RPMI8226 (cell line): ENCODE measurements at regions not wholly inside any gene's neighbourhood (a gene's known extent, or its start where the extent isn't known, plus 50 kb on each side); places are given as distances from the start of the nearest gene placed in this dataset.

Source experiments
- DNase-seq: peaks from one replicate; pipeline ENCODE4 v3.0.0-alpha.2; 2015

- no peak for DNase-seq
Observed at GRCh38 chr11:11755871-11756270, 85.9 kb upstream of the USP47 start.

GRCh38 chr11:11752679-11753078, 89.1 kb upstream of the USP47 start:
- DNase-seq, result no peak

- no peak for DNase-seq
Observed at GRCh38 chr11:11750017-11750878, 91.5 kb upstream of the USP47 start.

GRCh38 chr11:11748706-11749365, 92.9 kb upstream of the USP47 start:
- DNase-seq, result no peak

GRCh38 chr11:11747570-11747969, 94.2 kb upstream of the USP47 start:
- DNase-seq, result no peak

GRCh38 chr11:11746449-11746848, 95.3 kb upstream of the USP47 start:
- no peak for DNase-seq

- DNase-seq, result no peak
Observed at GRCh38 chr11:11743216-11743615, 98.6 kb upstream of the USP47 start.

- DNase-seq, result no peak
Observed at GRCh38 chr11:11742486-11742885, 99.3 kb upstream of the USP47 start.

GRCh38 chr11:11740836-11741235, 100.9 kb upstream of the USP47 start:
- DNase-seq, result no peak

- no peak for DNase-seq
Observed at GRCh38 chr11:11740073-11740702, 101.6 kb upstream of the USP47 start.

- DNase-seq, result no peak
Observed at GRCh38 chr11:11738370-11738769, 103.4 kb upstream of the USP47 start.

- DNase-seq, result no peak
Observed at GRCh38 chr11:11735586-11735985, 106.2 kb upstream of the USP47 start.

- no peak for DNase-seq
Observed at GRCh38 chr11:11733246-11733747, 108.5 kb upstream of the USP47 start.

GRCh38 chr11:11732116-11732515, 109.7 kb upstream of the USP47 start:
- no peak for DNase-seq

- no peak for DNase-seq
Observed at GRCh38 chr11:11731311-11732083, 109.7 kb upstream of the GALNT18 start.

GRCh38 chr11:11728386-11728785, 106.6 kb upstream of the GALNT18 start:
- no peak for DNase-seq

- DNase-seq, result no peak
Observed at GRCh38 chr11:11725438-11725837, 103.6 kb upstream of the GALNT18 start.

- DNase-seq, result no peak
Observed at GRCh38 chr11:11724994-11725393, 103.2 kb upstream of the GALNT18 start.

GRCh38 chr11:11722861-11723260, 101.1 kb upstream of the GALNT18 start:
- no peak for DNase-seq

- DNase-seq, result no peak
Observed at GRCh38 chr11:11722246-11722645, 100.4 kb upstream of the GALNT18 start.

- DNase-seq, result no peak
Observed at GRCh38 chr11:11718511-11718910, 96.7 kb upstream of the GALNT18 start.

- no peak for DNase-seq
Observed at GRCh38 chr11:11717064-11717725, 95.4 kb upstream of the GALNT18 start.
